ENCODE measurements at regions not wholly inside any gene's neighbourhood (a gene's known extent, or its start where the extent isn't known, plus 50 kb on each side); places are given as distances from the start of the nearest gene placed in this dataset.

- Mint-ChIP-seq H3K27ac (ENCODE audit: unreplicated experiment) (no peak overlapping the region), H3K36me3 (ENCODE audit: unreplicated experiment) (no peaks in the 10 kb centered on the region), H3K4me3 (ENCODE audit: unreplicated experiment) (no peak overlapping the region), H3K9me3 (ENCODE audit: unreplicated experiment) (peaks cover 2% of the 10 kb centered on the region), H3K4me1 (ENCODE audit: low read depth, unreplicated experiment) (peaks cover under 1% of the 10 kb centered on the region), H3K27me3 (ENCODE audit: unreplicated experiment) (no peaks in the 10 kb centered on the region)
- TF ChIP-seq CTCF (IDR thresholded peaks at IDR 0.05; ENCODE audit: partially characterized antibody, unreplicated experiment), result no peak
- DNase-seq, result no peak
These were observed 258.6 kb downstream of the RBM43 start for GRCh38 chr2:151002959-151003600.

- no peaks in the 10 kb centered on the region for H3K27me3 Mint-ChIP-seq (ENCODE audit: unreplicated experiment)
These were observed 263.8 kb downstream of the RBM43 start for GRCh38 chr2:150997702-150998440.

GRCh38 chr2:150997066-150997465 is 264.6 kb downstream of the RBM43 start:
- no peak for DNase-seq
- no peak for TF ChIP-seq CTCF (IDR thresholded peaks at IDR 0.05; ENCODE audit: partially characterized antibody, unreplicated experiment)
- Mint-ChIP-seq H3K36me3 (ENCODE audit: unreplicated experiment) (no peaks in the 10 kb centered on the region), H3K9me3 (ENCODE audit: unreplicated experiment) (no peaks in the 10 kb centered on the region), H3K27ac (ENCODE audit: unreplicated experiment) (no peak overlapping the region), H3K27me3 (ENCODE audit: unreplicated experiment) (no peaks in the 10 kb centered on the region), H3K4me1 (ENCODE audit: low read depth, unreplicated experiment) (peaks cover 3% of the 10 kb centered on the region), H3K4me3 (ENCODE audit: unreplicated experiment) (no peak overlapping the region)

More at GRCh38 chr2:150997702-150998440, 263.8 kb downstream of the RBM43 start:
- Mint-ChIP-seq H3K4me1 (ENCODE audit: low read depth, unreplicated experiment) (peaks cover 3% of the 10 kb centered on the region), H3K36me3 (ENCODE audit: unreplicated experiment) (no peaks in the 10 kb centered on the region), H3K27ac (ENCODE audit: unreplicated experiment) (no peak overlapping the region), H3K4me3 (ENCODE audit: unreplicated experiment) (no peak overlapping the region), H3K9me3 (ENCODE audit: unreplicated experiment) (peaks cover 2% of the 10 kb centered on the region)
- DNase-seq, result no peak
- no peak for TF ChIP-seq CTCF (IDR thresholded peaks at IDR 0.05; ENCODE audit: partially characterized antibody, unreplicated experiment)

- Mint-ChIP-seq H3K27me3 (ENCODE audit: unreplicated experiment) (no peaks in the 10 kb centered on the region), H3K4me3 (ENCODE audit: unreplicated experiment) (no peak overlapping the region), H3K9me3 (ENCODE audit: unreplicated experiment) (peaks cover 6% of the 10 kb centered on the region), H3K36me3 (ENCODE audit: unreplicated experiment) (no peaks in the 10 kb centered on the region), H3K27ac (ENCODE audit: unreplicated experiment) (no peak overlapping the region), H3K4me1 (ENCODE audit: low read depth, unreplicated experiment) (peaks cover 3% of the 10 kb centered on the region)
- DNase-seq, result no peak
- no peak for TF ChIP-seq CTCF (IDR thresholded peaks at IDR 0.05; ENCODE audit: partially characterized antibody, unreplicated experiment)
These were observed 267.6 kb downstream of the RBM43 start for GRCh38 chr2:150994076-150994475.

GRCh38 chr2:150989969-150990368 is 271.7 kb downstream of the RBM43 start:
- no peak for DNase-seq
- Mint-ChIP-seq H3K4me3 (ENCODE audit: unreplicated experiment) (no peak overlapping the region), H3K27me3 (ENCODE audit: unreplicated experiment) (no peaks in the 10 kb centered on the region), H3K36me3 (ENCODE audit: unreplicated experiment) (no peaks in the 10 kb centered on the region), H3K4me1 (ENCODE audit: low read depth, unreplicated experiment) (no peaks in the 10 kb centered on the region), H3K27ac (ENCODE audit: unreplicated experiment) (no peak overlapping the region), H3K9me3 (ENCODE audit: unreplicated experiment) (peaks cover 6% of the 10 kb centered on the region)
- TF ChIP-seq CTCF (IDR thresholded peaks at IDR 0.05; ENCODE audit: partially characterized antibody, unreplicated experiment), result no peak

All from glutamatergic neuron (in vitro differentiated cells).